GM10266 (cell line): ENCODE measurements at regions not wholly inside any gene's neighbourhood (a gene's known extent, or its start where the extent isn't known, plus 50 kb on each side); places are given as distances from the start of the nearest gene placed in this dataset.

ENCODE experiments used
- DNase-seq: peaks from one replicate; pipeline ENCODE4 v3.0.0; 2012; ENCODE audit errors: extremely low spot score
- TF ChIP-seq, protein P1 (sequence below): IDR thresholded peaks from 2 replicates; pipeline ENCODE4 v1.5.1; 2012; ENCODE audit warnings: mild to moderate bottlenecking, low read depth; ENCODE audit not compliant: control insufficient read depth, insufficient read depth; ENCODE audit errors: missing control alignments

DNA sequence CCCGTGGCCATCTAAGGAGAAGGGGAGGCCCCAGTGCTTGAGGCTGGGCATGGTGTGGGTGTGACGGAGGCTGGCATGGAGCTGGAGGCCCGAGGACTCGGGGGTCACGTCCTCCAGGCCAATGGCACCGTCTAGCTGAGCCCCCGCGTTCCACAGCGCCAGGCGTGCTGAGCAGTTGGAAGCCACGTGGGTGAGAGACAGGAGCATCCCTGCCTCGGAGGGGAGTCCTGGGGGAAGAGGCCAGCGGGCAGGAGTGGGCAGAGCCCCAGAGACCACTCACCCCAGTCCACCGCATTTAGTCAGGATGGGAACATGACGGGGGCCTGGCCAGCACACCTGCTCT, 78.8 kb downstream of the RMI2 start:
- TF ChIP-seq, protein P1, sequence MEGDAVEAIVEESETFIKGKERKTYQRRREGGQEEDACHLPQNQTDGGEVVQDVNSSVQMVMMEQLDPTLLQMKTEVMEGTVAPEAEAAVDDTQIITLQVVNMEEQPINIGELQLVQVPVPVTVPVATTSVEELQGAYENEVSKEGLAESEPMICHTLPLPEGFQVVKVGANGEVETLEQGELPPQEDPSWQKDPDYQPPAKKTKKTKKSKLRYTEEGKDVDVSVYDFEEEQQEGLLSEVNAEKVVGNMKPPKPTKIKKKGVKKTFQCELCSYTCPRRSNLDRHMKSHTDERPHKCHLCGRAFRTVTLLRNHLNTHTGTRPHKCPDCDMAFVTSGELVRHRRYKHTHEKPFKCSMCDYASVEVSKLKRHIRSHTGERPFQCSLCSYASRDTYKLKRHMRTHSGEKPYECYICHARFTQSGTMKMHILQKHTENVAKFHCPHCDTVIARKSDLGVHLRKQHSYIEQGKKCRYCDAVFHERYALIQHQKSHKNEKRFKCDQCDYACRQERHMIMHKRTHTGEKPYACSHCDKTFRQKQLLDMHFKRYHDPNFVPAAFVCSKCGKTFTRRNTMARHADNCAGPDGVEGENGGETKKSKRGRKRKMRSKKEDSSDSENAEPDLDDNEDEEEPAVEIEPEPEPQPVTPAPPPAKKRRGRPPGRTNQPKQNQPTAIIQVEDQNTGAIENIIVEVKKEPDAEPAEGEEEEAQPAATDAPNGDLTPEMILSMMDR, result no peak
- no peak for DNase-seq

GRCh38 chr16:11425140-11425539, 79.9 kb downstream of the RMI2 start:
- TF ChIP-seq, protein P1, result no peak
- no peak for DNase-seq

GRCh38 chr16:11428623-11428953, 83.3 kb downstream of the RMI2 start:
- TF ChIP-seq, protein P1, result no peak
- DNase-seq, result no peak

GRCh38 chr16:11429123-11429522, 83.9 kb downstream of the RMI2 start:
- TF ChIP-seq, protein P1, result no peak
- no peak for DNase-seq

- TF ChIP-seq, protein P1, result no peak
- no peak for DNase-seq
These were observed 84.6 kb downstream of the RMI2 start for GRCh38 chr16:11429823-11430222.

- no peak for DNase-seq
- TF ChIP-seq, protein P1, result no peak
These were observed 85.5 kb downstream of the RMI2 start for GRCh38 chr16:11430601-11431317.

DNA sequence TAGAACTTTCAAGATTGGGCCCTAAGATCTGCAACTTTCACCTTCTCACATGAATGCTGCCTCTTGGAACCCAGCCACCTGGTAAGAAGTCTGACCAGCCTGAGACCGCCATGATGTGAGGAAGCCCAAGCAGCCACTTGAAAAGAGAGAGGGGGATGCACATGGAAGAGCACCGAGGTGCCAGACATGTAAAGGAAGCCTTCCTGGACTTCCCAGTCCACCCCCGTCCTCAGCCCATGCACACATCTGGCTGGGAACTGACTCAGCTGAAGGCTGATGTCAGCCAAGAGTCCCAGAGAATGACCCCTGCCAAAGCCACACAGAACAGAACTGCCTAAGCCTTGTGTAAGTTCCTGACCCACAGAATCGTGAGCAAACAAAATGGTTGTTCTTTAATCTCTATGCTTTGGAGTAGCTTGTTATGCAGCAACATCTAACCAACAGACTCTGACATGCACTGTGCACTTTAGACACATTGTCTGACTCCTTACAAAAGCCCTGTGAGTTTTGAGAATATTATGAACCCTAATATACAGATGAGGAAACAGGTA, 86.7 kb downstream of the RMI2 start:
- DNase-seq, result no peak
- TF ChIP-seq, protein P1, result no peak
